GM18951 (cell line): ENCODE measurements at regions not wholly inside any gene's neighbourhood (a gene's known extent, or its start where the extent isn't known, plus 50 kb on each side); places are given as distances from the start of the nearest gene placed in this dataset.

Experiments
- POLR2A ChIP-seq: IDR thresholded peaks from 4 replicates; pipeline ENCODE4 v1.6.1; 2011; ENCODE audit warnings: mild to moderate bottlenecking; ENCODE audit not compliant: insufficient read length, insufficient read depth; ENCODE audit errors: extremely low read depth
- in situ Hi-C: fragments of 300-500 bp; cut with MboI; formaldehyde crosslinking; loops from one replicate; pipeline ENCODE4 v1.12.0; 2022; ENCODE audit warnings: low sequenced_read_pairs, mixed read lengths, inconsistent platforms; ENCODE audit not compliant: unreplicated experiment

DNA sequence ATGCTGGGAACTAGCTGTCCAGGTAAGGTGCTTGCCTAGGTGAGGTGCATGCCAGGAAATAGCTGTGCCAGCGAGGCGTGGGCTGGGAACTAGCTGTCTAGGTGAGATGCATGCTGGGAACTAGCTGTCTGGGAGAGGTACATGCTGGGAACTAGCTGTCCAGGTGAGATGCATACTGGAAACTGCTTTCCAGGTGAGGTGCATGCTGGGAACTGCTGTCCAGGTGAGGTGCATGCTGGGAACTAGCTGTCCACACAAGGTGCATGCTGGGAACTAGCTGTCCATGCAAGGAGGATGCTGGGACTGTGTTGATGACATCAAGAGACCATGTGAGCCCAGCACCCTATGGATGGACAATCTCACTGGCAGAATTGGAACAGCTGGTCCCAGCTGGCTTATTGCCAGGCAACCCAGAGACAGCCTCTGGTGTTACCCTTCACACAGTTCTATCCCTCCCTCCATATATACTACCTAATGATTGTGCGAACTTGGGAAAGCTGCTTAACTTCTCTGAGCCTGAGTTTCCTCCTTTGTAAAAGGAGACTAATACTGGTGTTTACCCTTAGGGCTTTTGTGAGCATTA, 479.9 kb upstream of the RBFOX1 start:
- in situ Hi-C loops: no loop called here
- TF ChIP-seq POLR2A: no peak

DNA sequence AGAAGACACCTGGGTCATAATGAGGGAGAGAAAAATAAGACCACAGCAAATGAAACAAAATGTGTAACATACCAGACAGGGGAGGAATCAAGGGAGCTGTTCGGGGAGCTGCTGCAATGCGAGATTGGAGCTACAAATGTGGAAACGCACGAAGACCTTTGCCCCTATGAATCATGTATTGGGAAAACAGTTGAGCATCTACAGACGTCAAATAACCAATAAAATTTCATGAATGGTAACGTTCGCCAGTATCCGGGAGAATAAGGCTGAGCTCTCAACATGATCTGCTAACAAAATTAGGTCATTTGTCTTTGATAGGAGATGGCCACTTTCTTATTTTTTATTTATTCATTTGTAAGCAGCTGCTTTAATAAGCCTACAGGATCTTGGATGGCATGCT, 486.2 kb upstream of the RBFOX1 start:
- no peak for TF ChIP-seq POLR2A
- in situ Hi-C loops: no loop called here

DNA sequence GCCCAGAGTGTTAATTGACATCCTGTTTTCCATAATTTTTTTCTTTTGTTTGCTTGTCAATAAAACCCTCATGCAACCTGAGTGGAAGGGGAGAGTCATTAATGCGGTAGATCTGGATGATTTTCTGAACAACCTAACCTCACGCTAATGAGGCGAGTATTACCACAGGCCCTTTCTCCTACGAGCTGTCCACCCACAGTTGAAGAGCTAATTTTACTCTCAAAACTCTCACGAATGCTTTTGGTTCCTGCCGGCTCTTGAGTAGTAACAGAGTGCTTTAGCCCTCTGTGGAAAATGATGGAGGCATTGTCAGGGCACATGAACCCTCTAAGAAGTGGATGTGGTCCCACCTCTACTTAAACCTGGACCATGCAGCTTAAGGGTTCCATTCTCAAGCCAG, 491.3 kb upstream of the RBFOX1 start:
- TF ChIP-seq POLR2A: no peak
- in situ Hi-C loops: no loop called here

DNA sequence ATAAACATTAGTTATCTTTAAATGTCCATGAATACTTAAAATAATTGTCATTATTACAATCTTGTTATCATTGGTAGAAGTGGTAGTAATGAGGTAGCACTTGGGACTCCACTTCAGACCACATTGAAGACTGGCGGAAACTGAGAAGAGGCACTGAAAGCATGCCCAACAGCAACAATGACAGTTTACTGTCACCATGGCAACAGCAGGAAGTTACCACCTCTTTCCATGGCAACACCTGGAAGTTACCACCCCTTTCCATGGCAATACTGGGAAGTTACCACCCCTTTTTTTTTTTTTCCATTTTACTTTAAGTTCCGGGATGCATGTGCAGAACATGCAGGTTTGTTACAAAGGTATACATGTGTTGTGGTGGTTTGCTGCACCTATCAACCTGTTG, 494.9 kb upstream of the RBFOX1 start:
- in situ Hi-C loops: no loop called here
- TF ChIP-seq POLR2A: no peak

DNA sequence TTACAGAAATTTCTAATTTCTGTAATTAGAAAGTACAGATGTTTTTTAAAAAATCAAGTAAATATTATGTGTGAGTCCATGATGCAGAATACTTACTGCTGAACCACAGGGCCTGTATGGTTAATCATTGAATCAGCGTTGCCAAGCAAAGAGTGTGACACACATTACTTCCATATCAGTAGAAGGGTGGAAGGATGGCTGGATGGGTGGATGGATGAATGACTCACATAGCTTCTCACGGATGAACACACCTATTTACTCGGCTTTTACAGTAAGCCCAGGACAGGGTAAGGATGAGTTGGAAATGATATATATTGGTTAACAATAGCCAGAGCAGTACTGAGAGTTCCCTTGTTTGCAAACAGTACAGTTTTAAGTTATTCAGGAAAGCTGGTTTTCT, 495.9 kb upstream of the RBFOX1 start:
- no peak for TF ChIP-seq POLR2A
- in situ Hi-C loops: no loop called here

DNA sequence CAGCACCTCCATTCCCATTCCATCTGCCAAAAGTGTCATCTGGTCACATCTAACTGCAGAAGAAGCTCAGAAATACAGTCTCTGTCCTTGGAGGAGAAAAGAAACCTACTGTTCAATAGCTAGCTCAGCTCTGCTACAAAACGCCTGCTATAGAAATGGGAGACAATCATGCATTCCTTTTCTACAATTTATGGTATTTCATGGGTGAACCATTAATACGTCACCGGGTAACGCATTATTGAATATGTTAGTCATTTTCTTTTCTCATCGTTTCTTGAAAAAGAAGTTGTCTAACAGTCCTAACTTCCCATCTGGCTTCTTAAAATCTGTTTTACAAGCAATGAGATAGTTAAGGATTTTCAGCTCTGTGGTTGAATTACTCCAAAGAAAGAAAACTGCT, 496.7 kb upstream of the RBFOX1 start:
- TF ChIP-seq POLR2A: no peak
- in situ Hi-C loops: no loop called here

DNA sequence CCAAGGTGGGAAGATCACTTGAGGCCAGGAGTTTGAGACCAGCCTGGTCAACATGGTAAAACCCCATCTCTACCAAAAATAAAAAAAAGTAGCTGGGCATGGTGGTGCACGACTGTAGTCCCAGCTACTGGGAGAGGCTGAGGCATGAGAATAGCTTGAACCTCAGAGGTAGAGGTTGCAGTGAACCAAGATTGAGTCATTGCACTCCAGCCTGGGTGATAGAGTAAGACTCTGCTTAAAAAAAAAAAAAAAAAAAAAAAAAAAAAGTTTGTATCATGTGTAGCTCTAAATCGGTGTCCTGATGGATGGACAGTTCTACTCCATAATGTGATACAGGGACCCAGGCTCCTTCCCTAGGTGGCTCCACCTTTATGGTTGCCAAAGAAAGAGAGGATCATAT, 497.1 kb upstream of the RBFOX1 start:
- in situ Hi-C loops: no loop called here
- TF ChIP-seq POLR2A: no peak

DNA sequence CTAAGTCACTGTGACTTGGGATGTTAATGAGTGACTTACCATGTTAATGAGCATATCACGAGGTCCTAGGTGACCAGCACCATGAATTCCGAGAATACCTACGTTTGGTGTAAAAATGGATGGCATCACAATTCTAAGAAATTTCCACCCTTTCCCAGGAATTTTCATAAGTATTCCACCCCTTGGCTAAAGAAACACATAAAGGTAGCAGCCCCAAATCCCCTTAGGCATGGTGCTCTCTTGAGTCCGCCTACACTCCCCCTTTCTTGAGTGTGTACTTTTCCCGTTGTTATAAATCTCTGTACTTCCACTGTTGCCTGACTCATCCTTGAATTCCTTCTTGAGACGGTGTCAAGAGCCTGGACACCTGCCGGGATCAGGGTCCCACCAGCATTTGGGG, 504.0 kb upstream of the RBFOX1 start:
- no peak for TF ChIP-seq POLR2A
- in situ Hi-C loops: no loop called here

DNA sequence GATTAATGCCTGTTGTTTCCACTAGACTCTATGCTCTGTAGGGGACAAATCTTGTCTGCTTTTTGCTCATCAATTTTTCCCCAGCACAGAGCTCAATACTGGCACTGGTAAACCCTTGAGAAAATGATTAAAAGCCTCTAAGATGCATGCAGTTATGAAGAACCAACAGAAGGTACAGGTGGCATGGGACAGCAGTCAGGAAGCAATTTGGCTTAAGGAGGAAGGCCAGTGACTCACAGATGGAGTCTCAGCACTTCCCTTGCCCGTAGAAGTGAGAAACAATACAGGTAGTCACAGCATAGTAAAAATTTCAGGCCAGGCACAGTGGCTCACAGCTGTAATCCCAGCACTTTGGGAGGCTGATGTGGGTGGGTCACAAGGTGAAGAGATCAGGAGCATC, 504.7 kb upstream of the RBFOX1 start:
- in situ Hi-C loops: no loop called here
- no peak for TF ChIP-seq POLR2A

DNA sequence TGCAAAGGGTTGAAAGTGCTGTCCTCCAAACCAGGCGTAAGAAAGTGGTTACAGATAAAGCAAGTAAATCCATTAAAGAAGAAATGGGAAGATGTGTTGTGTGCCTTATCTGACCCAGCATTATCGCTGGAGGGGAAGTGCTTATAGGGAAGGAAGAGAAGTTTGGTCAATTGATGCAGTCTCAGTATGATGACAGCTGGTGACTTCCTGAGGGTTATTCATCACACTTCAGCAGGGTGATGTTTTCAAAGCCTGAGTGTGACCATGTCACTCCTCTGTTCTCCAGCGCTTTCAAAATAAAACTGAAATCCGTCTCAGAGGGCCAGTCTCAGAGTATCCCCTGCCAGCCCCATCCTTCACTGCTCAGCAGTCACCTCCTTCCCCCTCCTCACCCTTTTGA, 505.4 kb upstream of the RBFOX1 start:
- in situ Hi-C loops: no loop called here
- no peak for TF ChIP-seq POLR2A

DNA sequence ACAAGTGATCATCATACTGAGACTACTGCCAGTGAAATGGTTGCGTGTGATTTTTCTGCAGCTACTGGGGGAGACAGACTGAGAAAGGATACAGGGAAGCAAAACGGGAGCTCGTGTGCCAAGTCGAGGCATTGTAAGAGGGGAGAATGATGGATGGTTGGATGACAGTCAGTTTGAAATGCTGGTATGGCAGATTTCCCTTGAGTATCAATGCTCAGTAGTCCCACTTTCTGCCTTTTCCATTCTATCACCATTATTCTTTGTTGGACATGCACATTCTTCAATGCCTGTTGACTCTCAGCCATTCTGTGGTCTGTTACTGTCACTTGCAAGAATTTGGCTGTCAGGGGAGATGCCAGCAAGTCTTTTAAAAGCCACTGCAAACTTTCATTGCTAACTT, 510.6 kb upstream of the RBFOX1 start:
- TF ChIP-seq POLR2A: no peak
- in situ Hi-C loops: no loop called here

DNA sequence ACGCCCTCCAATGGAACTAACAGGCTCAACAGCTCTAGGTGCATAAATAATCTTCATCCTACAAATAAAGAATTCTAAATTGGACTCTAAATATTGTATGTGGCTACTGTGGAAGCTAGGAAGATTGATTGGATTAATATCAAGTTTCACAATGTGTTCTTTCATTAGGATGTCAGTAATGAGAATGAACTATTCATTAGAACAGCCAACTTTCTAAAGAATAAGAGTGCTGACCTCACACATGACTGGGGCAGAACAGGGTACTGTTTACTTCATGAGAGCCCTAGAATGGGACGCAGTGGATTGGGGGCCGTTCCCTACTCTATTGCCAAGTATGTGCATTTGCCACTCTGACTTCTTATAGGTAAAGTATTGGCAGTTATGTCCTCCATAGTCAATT, 528.2 kb upstream of the RBFOX1 start:
- TF ChIP-seq POLR2A: no peak
- in situ Hi-C loops: no loop called here

DNA sequence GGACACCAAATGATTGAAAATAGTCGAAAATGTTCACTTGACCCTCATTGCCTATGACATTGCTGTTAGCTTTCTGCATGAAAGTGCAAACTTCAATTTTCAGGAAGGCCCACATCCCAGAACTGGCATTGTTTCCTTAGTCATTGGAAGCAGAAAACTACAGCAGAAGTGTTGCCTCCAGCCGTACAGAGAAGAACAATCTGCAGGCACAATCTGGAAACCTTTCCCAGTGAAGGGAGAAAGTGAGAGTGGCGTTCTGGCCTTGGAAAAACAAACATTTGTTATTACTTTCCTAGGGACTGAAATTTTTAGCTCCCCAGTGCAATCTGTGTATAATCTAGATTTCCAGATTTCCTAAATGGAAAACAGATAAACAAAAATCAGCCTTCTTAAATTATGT, 529.5 kb upstream of the RBFOX1 start:
- no peak for TF ChIP-seq POLR2A
- in situ Hi-C loops: no loop called here

DNA sequence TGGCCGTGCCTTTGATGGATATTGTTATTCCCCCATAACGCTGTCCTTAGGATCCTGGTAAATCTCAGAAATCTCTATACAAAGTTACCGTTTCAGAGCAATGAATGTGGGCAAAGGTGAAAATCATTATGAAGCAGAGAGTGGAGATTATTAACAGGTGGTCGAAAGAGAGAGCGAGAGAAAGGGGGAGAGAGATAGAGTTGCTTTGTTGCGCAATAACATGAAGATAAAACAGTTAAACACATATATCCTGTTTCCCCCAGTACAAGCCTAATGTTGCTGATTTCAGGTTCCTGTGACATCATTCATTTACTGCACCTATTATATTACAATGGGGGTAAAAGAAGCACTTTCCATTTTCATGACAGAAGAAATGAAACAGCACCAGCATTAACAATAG, 535.4 kb upstream of the RBFOX1 start:
- in situ Hi-C loops: no loop called here
- no peak for TF ChIP-seq POLR2A

DNA sequence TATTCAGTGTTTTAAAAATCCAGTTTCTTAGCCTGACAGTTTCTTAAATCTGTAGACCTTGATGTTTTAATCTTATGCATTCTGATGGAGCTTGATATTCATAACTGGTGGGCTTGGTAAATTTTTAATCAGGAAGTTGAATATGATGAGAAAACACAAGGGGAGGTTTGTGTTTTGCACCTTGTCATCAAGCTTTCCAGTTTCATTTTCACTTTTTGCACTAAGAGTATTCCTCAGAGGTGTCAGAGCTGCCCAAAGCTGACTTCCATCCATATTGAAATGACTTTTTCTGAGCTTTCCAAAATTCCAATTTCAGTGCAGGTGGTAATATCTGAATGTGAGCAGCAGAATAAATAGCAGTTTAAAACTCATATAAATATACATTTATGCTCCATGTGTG, 555.0 kb upstream of the RBFOX1 start:
- TF ChIP-seq POLR2A: no peak
- in situ Hi-C loops: no loop called here
